GM21526 (cell line): ENCODE measurements at regions not wholly inside any gene's neighbourhood (a gene's known extent, or its start where the extent isn't known, plus 50 kb on each side); places are given as distances from the start of the nearest gene placed in this dataset.
"Not testable (repeated sequence)": the region's sequence is repeated elsewhere in the genome, so short reads cannot be mapped to it uniquely, and the experiment has no call there.

Experiments used
- ATAC-seq: cut with Tn5 transposase; IDR thresholded peaks from one replicate; pipeline ENCODE4 v1.9.1; 2021; ENCODE audit warnings: moderate library complexity; ENCODE audit not compliant: unreplicated experiment, low FRiP score

DNA sequence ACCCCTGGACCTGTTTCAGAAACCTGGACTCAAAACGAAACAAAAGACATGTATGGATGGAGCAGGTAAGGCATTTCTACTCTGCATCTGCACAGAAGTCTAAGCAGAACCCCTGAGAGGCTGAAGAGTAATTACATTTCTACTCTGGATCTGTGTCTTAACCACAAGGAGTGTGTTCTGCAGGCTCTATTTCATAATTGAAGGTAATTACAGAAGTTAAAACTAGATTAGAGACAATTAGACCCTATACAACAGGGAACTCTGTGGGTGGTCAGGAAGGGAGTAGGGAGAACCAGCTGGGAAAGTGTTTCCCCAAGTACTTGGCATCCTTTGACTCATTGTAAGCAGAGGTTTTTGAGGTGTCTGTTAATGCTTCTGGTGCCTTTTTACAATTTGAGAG is 69.8 kb downstream of the IGSF1 start:
- no peak for ATAC-seq

DNA sequence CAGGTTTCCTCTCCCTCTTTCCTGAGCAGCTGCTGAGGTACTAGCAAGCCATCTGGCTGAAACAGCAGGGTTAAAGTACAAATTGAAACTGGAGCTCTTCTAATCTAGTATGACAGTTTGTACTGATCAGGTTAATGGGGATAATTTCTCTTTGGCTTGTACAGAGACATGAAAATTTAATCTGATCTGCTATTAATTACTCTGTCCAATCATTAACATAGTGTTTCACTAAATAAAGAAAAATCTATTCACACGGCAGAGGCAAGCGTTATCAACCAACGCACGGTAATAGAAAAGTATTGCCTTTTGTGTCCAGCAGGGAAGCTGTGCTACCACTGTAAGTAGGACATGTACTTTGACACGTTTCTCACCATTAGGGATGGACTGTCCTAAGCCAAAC is 71.1 kb downstream of the IGSF1 start:
- ATAC-seq: no peak

GRCh38 chrX:131216828-131217227 is 72.3 kb downstream of the IGSF1 start:
- peak; percentile 82 for ATAC-seq

DNA sequence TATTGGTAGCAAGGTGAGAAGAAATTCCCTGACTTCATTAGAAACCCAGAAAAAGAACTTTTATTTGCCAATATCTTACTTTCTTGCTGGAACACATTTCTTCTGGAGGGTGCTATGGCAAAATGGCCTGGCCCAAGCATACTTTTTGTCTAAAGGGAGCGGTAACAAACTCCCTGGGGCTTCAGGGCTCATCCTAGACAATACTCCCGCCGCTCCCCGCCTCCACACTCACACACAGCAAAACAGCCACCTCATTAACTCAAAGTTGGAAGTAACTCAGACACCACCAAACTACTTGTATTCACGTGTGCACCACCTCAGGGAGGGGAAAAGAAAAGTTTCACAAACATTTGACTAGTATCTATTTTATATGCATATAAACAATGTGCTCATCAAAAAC is 75.7 kb downstream of the IGSF1 start:
- no peak for ATAC-seq

GRCh38 chrX:131202766-131203165 is 86.3 kb downstream of the IGSF1 start:
- ATAC-seq: no peak

DNA sequence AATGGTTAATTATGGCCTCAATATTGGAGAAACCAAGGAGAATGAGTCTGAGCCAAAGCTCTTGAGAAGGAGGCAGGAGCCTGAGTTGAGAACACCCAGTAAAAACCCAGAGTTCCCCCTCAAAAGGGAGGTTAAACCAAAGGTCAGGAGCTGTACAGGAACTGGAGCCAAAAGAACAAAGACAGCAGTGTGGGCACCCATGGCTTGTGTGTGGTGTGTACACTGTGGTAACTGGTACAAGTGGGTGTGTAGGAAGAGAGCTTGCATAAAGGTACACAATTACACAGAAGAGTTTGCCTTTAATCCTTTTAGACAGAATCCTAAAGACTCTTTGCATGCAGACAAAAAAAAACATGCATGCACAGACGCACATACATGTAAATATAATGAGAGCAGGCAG is 87.1 kb downstream of the IGSF1 start:
- no peak for ATAC-seq

- ATAC-seq: no peak
These were observed 90.0 kb downstream of the IGSF1 start for GRCh38 chrX:131199091-131199490.

DNA sequence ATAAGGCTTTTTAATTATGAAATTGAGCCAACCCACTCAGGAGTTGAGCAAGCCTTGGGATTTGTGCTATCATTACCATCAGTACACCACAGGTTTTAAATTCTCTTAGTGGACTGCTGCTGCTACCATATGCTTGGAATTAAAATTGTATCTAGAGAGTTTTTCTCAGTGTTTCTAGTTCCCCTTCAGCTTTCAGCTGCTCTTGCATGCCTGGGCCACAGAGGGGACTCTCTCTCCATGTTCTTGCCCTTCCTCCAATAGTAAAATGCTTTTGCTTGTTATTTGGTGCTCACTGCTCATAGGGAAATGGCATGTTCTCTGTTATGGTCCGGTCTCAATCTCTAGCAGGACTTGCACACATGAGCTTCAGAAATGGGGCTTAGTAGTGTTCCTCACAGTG is 101.9 kb downstream of the IGSF1 start:
- ATAC-seq: no peak

DNA sequence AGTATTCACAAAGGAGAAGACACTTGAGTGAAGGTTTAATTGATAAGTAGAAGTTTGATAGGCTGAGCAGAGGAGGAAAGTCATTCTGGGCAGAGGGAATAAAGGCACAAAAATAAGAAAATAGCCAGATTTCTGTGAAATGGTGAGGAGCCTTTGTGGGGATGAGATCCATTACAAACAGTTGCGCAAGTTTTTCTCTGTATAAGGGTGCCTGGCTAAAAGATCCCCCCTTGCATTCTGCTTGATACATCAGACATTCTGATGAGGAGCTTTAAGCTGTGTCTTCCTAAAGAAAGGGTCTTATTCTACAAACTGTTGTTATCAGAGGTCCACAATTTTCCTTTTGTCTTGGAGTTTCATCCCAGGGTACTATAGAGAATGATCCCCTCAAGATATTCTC is 112.0 kb downstream of the ARHGAP36 start:
- no peak for ATAC-seq

GRCh38 chrX:131163645-131164044 is 105.5 kb downstream of the ARHGAP36 start:
- ATAC-seq: not testable (repeated sequence)

- not testable (repeated sequence) for ATAC-seq
These were observed 99.5 kb downstream of the ARHGAP36 start for GRCh38 chrX:131157656-131158055.

- no peak for ATAC-seq
These were observed 88.6 kb downstream of the ARHGAP36 start for GRCh38 chrX:131146702-131147101.
